K562 (cell line): ENCODE measurements at regions not wholly inside any gene's neighbourhood (a gene's known extent, or its start where the extent isn't known, plus 50 kb on each side); places are given as distances from the start of the nearest gene placed in this dataset.

Experiments
- ATAC-seq: fragments of 200-7000 bp; cut with Tn5 transposase; 3 replicates; pipeline ENCODE4 v1.9.1; 2020; ENCODE audit warnings: moderate library complexity
- BruUV-seq: library from RNA; stranded (reverse); fragments of 400-500 nt; replicated peaks from 2 replicates; lab custom pipeline; 2021; lab: Mats Ljungman, UMichigan
- CTCF ChIA-PET: fragments of 300-600 bp; formaldehyde crosslinking; extraction: SDS; loops from one replicate; lab custom pipeline; 2021; ENCODE audit warnings: low intra/inter-chr PET ratio; lab: Yijun Ruan, JAX
- POLR2A ChIA-PET: fragments of 300-600, 350-650 bp; sonication (Branson Sonifier 250); formaldehyde crosslinking; extraction: SDS; loops from one replicate; lab custom pipeline; 2021; ENCODE audit warnings: antibody characterized with exemption, inconsistent platforms; lab: Yijun Ruan, JAX
- DNase-seq, 4 experiments: peaks; one replicate each; pipeline versions ENCODE4 v3.0.0 to v3.0.0-alpha.2; 2011 to 2018; ENCODE audit warnings: low spot score in 3 of 4, mixed read lengths in 3 of 4; ENCODE audit errors: extremely low read depth in 1 of 4
- FAIRE-seq: peaks from 2 replicates; lab custom pipeline; 2011; peaks lifted over from hg19 to GRCh38; lab: Jason Lieb, UNC
- H2AFZ ChIP-seq: 2 replicates; pipeline ENCODE4 v1.6.0; 2011; ENCODE audit warnings: low read depth, low read length, control low read depth, inconsistent platforms
- H3K27ac ChIP-seq: fragments of 200-600 bp; 3 replicates; pipeline ENCODE4 v1.8.0; 2011; ENCODE audit warnings: low read depth, mild to moderate bottlenecking, control low read depth, inconsistent platforms, low read length, moderate library complexity, mixed read lengths; ENCODE audit errors: extremely low read depth
- H3K27me3 ChIP-seq, 2 experiments: fragments of 300-600 bp in 1 of 2; 2 replicates in 1 of 2; 3 replicates in 1 of 2; pipeline versions ENCODE4 v1.6.0 to v1.8.0; 2011; ENCODE audit warnings: inconsistent platforms in 2 of 2, low read length in 2 of 2, mild to moderate bottlenecking in 1 of 2, mixed read lengths in 1 of 2, moderate library complexity in 1 of 2; ENCODE audit not compliant: control insufficient read depth in 2 of 2, insufficient read depth in 2 of 2
- H3K36me3 ChIP-seq: fragments of 300-600 bp; 3 replicates; pipeline ENCODE4 v1.8.0; 2011; ENCODE audit warnings: mild to moderate bottlenecking, low read length, inconsistent platforms; ENCODE audit not compliant: control insufficient read depth, insufficient read depth
- H3K4me1 ChIP-seq, 2 experiments: fragments of 200-600 bp in 1 of 2; replicated peaks in 1 of 2; 2 replicates in 1 of 2; 3 replicates in 1 of 2; pipeline versions ENCODE4 v1.5.1 to v1.8.0; 2011; ENCODE audit warnings: inconsistent platforms in 2 of 2, low read length in 2 of 2, mild to moderate bottlenecking in 1 of 2, mixed read lengths in 1 of 2, moderate library complexity in 1 of 2; ENCODE audit not compliant: control insufficient read depth in 2 of 2, insufficient read depth in 2 of 2
- H3K4me2 ChIP-seq: 2 replicates; pipeline ENCODE4 v1.6.1; 2011; ENCODE audit warnings: low read length, control low read depth, inconsistent platforms, mixed read lengths; ENCODE audit not compliant: insufficient read depth
- H3K4me3 ChIP-seq: fragments of 200-600 bp; sonication (generic), shearing (Covaris generic); 2 replicates; pipeline ENCODE4 v1.5.1; 2016; ENCODE audit warnings: control low read depth, inconsistent platforms
- H3K79me2 ChIP-seq: fragments of 200-600 bp; 3 replicates; pipeline ENCODE4 v1.8.0; 2011; ENCODE audit warnings: low read length, inconsistent platforms; ENCODE audit not compliant: control insufficient read depth, insufficient read depth
- H3K9ac ChIP-seq, 2 experiments: 2 replicates each; pipeline versions ENCODE4 v1.6.0 to v1.6.1; 2011; ENCODE audit warnings: low read depth in 2 of 2, low read length in 2 of 2, control low read depth in 1 of 2, inconsistent platforms in 1 of 2, mild to moderate bottlenecking in 1 of 2, mixed read lengths in 1 of 2; ENCODE audit not compliant: insufficient read depth in 1 of 2
- H3K9me1 ChIP-seq: one replicate; pipeline ENCODE4 v1.6.0; 2011; ENCODE audit warnings: inconsistent platforms, mild to moderate bottlenecking, low read length, moderate library complexity; ENCODE audit not compliant: control insufficient read depth, insufficient read depth
- H3K9me3 ChIP-seq: replicated peaks from 2 replicates; pipeline ENCODE4 v1.5.1; 2011; ENCODE audit warnings: low read depth, low read length, inconsistent platforms; ENCODE audit not compliant: control insufficient read depth, insufficient read depth
- H4K20me1 ChIP-seq: replicated peaks from 2 replicates; pipeline ENCODE4 v1.6.1; 2011; ENCODE audit warnings: low read length, inconsistent platforms, mixed read lengths; ENCODE audit not compliant: control insufficient read depth, insufficient read depth
- AFF4 ChIP-seq: sonication (generic); formaldehyde crosslinking; IDR thresholded peaks from 2 replicates; pipeline ENCODE4 v1.8.0; 2023; ENCODE audit warnings: mild to moderate bottlenecking, missing genetic modification reagents
- CREBBP ChIP-seq: IDR thresholded peaks from one replicate; pipeline ENCODE4 v1.6.1; 2012; ENCODE audit warnings: low read depth, mild to moderate bottlenecking, control low read depth, inconsistent platforms, low read length
- ELF2 ChIP-seq: fragments of 250-450 bp; sonication (Bioruptor Pico); IDR thresholded peaks from 2 replicates; pipeline ENCODE4 v1.5.0; 2021; ENCODE audit warnings: mild to moderate bottlenecking
- HDAC8 ChIP-seq: fragments of 450-650 bp; IDR thresholded peaks from 2 replicates; pipeline ENCODE4 v1.6.1; 2016; ENCODE audit warnings: mild to moderate bottlenecking, missing genetic modification characterization, moderate library complexity, missing compliant biosample characterization
- L3MBTL2 ChIP-seq: fragments of 450-650 bp; IDR thresholded peaks from 2 replicates; pipeline ENCODE4 v1.6.1; 2016; ENCODE audit warnings: mild to moderate bottlenecking, moderate library complexity
- MYNN ChIP-seq, 2 experiments: sonication (generic); formaldehyde crosslinking in 1 of 2; IDR thresholded peaks; 2 replicates each; pipeline versions ENCODE4 v1.5.0 to v1.6.1; 2016 to 2020; ENCODE audit warnings: antibody characterized with exemption in 1 of 2, missing genetic modification reagents in 1 of 2
- RBFOX2 ChIP-seq: fragments of 200-400 bp; formaldehyde crosslinking; IDR thresholded peaks from 2 replicates; pipeline ENCODE4 v1.6.1; 2017; ENCODE audit warnings: low read depth, mild to moderate bottlenecking, low read length, moderate library complexity
- RBM15 ChIP-seq: fragments of 200-400 bp; formaldehyde crosslinking; IDR thresholded peaks from 2 replicates; pipeline ENCODE4 v1.6.1; 2018; ENCODE audit warnings: mild to moderate bottlenecking, low read length, moderate library complexity; ENCODE audit not compliant: insufficient read depth
- SLC30A9 ChIP-seq: fragments of 250-450 bp; sonication (Bioruptor Pico); IDR thresholded peaks from 2 replicates; pipeline ENCODE4 v1.8.0; 2022; ENCODE audit warnings: mild to moderate bottlenecking, moderate library complexity
- SP1 ChIP-seq: sonication (generic); formaldehyde crosslinking; IDR thresholded peaks from 2 replicates; pipeline ENCODE4 v1.8.1; 2022; ENCODE audit warnings: mild to moderate bottlenecking, missing genetic modification reagents
- ZKSCAN1 ChIP-seq: fragments of 150-350 bp; IDR thresholded peaks from 2 replicates; pipeline ENCODE4 v1.6.1; 2016; ENCODE audit warnings: low read depth, low read length
- ZNF133 ChIP-seq: fragments of 250-450 bp; sonication (Bioruptor Pico); IDR thresholded peaks from 2 replicates; pipeline ENCODE4 v1.4.0; 2020; ENCODE audit warnings: mild to moderate bottlenecking
- ZNF175 ChIP-seq: fragments of 200-800 bp; sonication (Bioruptor generic); IDR thresholded peaks from 2 replicates; pipeline ENCODE4 v1.6.1; 2016; ENCODE audit warnings: low read depth, mild to moderate bottlenecking, missing genetic modification characterization, missing compliant biosample characterization
- WGBS: fragments of 100-300 bp; shearing (Covaris generic); methylation state at CpG from one replicate; pipeline ENCODE4 v1.1.6; 2016; ENCODE audit warnings: low coverage, mixed read lengths; ENCODE audit not compliant: insufficient coverage; ENCODE audit errors: missing lambda C conversion rate; 5-methylcytosine and 5-hydroxymethylcytosine counted together
- in situ Hi-C: fragments of 300-500 bp; cut with MboI; formaldehyde crosslinking; loops from 4 replicates; pipeline ENCODE4 v1.15.0; 2018; ENCODE audit warnings: inconsistent platforms, mixed read lengths
- intact Hi-C: fragments of 100-400 bp; cut with micrococcal nuclease; formaldehyde crosslinking; loops from 2 replicates; pipeline ENCODE4 v1.14.2; 2022
- TF ChIP-seq, protein P1 (sequence below), 2 experiments: fragments of 450-650 bp; IDR thresholded peaks; 2 replicates each; pipeline ENCODE4 v1.6.1; 2016

DNA sequence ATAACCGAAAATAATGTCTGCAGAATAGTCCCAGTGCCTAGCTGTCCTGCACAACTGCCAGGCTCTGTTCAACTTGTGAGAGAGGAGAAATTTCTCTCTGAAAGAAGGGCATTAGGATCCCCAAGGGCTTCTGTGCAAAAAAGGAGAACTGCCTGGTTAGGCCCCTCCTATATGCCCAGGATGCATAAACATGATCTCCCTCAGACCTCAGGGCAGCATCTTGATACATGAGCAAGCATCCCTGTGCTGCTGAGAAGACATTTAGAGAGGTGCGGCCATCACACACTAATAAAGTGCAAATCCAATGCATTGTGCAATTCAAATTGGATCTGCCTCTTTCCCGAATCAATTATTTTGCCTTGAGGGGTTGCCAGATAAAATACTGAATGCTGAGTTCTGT lies 553.6 kb downstream of the TNS3 start:
- no peaks in the 10 kb centered on the region for H3K4me1 ChIP-seq
- no peaks in the 10 kb centered on the region for H3K9me3 ChIP-seq
- FAIRE-seq, result no peak
- no peaks in the 10 kb centered on the region for H3K27me3 ChIP-seq
- WGBS, result 0% methylated on average over 3 of the region's 3 CpGs
- no peak overlapping the region for H3K9ac ChIP-seq
- no peaks in the 10 kb centered on the region for H3K79me2 ChIP-seq
- in situ Hi-C loops, result no loop called here
- H4K20me1 ChIP-seq, result no peaks in the 10 kb centered on the region
- no peak for ATAC-seq
- ChIA-PET CTCF (no interaction called here), POLR2A (no interaction called here)
- H3K9me1 ChIP-seq, result no peaks in the 10 kb centered on the region
- TF ChIP-seq HDAC8 (tag) (no peak), SP1 (CRISPR knock-in tag) (no peak), ZNF175 (CRISPR knock-in tag) (no peak), AFF4 (no peak), SLC30A9 (CRISPR knock-in tag) (no peak), ZKSCAN1 (no peak), CREBBP (no peak), MYNN (IDR thresholded peaks at IDR 0.05) (no peak), MYNN (CRISPR knock-in tag; IDR thresholded peaks at IDR 0.05) (no peak), L3MBTL2 (no peak), RBM15 (no peak), ELF2 (CRISPR knock-in tag) (no peak), ZNF133 (CRISPR knock-in tag) (no peak), RBFOX2 (no peak)
- TF ChIP-seq, protein P1, sequence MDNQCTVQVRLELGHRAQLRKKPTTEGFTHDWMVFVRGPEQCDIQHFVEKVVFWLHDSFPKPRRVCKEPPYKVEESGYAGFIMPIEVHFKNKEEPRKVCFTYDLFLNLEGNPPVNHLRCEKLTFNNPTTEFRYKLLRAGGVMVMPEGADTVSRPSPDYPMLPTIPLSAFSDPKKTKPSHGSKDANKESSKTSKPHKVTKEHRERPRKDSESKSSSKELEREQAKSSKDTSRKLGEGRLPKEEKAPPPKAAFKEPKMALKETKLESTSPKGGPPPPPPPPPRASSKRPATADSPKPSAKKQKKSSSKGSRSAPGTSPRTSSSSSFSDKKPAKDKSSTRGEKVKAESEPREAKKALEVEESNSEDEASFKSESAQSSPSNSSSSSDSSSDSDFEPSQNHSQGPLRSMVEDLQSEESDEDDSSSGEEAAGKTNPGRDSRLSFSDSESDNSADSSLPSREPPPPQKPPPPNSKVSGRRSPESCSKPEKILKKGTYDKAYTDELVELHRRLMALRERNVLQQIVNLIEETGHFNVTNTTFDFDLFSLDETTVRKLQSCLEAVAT (IDR thresholded peaks at IDR 0.05), result no peak
- TF ChIP-seq, all 486 proteins: peak for 0
- Histone ChIP-seq H3K4me3 (no peak overlapping the region), H3K27ac (no peak overlapping the region), H3K4me2 (no peak overlapping the region), H2AFZ (no peak overlapping the region), H3K36me3 (no peaks in the 10 kb centered on the region)
- intact Hi-C loops, result no loop called here
- no TSS peak for BruUV-seq
- DNase-seq, result no peak
